ENCODE measurements at regions not wholly inside any gene's neighbourhood (a gene's known extent, or its start where the extent isn't known, plus 50 kb on each side); places are given as distances from the start of the nearest gene placed in this dataset.
"Not testable (repeated sequence)": the region's sequence is repeated elsewhere in the genome, so short reads cannot be mapped to it uniquely, and the experiment has no call there.

DNA sequence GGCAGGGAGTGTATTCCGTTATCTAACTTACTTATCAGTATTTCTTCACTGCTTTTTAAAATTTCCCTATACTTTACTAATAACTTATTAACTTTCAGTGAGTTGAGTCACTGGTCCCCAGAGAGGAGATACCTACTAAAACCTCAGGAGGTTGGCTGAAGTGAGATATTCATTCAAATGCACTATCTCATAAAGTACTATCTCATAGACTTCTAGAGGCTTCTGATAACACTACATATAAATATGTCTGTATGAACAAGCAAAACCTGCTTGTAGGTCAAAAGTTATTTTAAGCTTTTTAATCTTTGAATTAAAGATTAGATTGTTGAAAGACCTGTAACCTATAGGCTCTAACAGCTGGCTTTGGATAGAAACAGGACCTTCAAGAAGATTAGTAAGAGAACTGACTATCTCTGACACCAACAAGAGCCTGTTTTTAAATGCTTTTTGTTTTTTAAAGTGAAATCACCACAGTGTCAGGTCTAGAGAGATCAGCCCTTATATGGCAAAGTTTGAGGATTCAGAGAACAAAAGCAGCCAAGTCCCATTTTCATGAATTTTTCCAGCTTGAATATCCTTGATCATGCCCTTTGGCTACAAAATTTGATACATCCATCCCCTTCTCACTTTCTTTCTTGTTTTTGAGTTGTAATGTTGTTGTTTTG, 242.2 kb downstream of the ARL4A start:
- Mint-ChIP-seq H3K4me3 (no peak overlapping the region), H3K27ac (no peak overlapping the region), H3K36me3 (ENCODE audit: low read depth) (no peaks in the 10 kb centered on the region), H3K27me3 (ENCODE audit: low read depth) (peaks cover 3% of the 10 kb centered on the region), H3K4me1 (ENCODE audit: low read depth) (no peaks in the 10 kb centered on the region), H3K9me3 (no peaks in the 10 kb centered on the region)
- no peak for DNase-seq (ENCODE audit: low spot score)

DNA sequence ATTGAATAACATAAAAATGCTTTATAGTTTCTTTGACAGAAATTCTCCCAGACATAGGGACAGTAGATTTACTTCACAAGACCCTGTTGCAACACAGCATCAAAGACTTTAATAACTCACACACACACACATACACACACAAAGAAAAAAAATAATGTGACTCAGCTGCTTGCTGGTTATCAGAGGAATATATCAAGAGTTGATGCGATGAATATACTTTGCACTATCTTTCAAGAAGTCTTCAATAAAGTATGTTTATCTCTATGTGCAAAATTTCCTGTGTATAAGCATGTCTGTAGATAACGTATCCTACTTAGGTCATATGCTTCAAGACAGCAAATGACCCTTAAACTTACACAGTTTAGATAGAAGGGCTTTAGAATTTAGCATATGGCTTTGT, 243.1 kb downstream of the ARL4A start:
- Mint-ChIP-seq H3K9me3 (no peaks in the 10 kb centered on the region), H3K27ac (no peak overlapping the region), H3K4me3 (no peak overlapping the region), H3K27me3 (ENCODE audit: low read depth) (peaks cover 3% of the 10 kb centered on the region), H3K4me1 (ENCODE audit: low read depth) (no peaks in the 10 kb centered on the region), H3K36me3 (ENCODE audit: low read depth) (no peaks in the 10 kb centered on the region)
- no peak for DNase-seq (ENCODE audit: low spot score)

DNA sequence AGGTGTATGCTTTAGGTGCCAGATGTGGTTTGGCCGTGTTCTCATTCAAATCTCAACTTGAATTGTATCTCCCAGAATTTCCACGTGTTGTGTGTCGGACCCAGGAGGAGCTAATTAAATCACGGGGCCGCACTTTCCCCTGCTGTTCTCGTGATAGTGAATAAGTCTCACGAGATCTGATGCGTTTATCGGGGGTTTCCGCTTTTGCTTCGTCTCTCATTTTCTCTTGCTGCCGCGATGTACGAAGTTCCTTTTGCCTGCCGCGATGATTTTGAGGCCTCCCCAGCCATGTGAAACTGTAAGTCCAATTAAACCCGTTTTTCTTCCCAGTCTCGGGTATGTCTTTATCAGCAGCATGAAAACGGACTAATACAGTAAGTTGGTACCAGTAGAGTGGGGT, 244.0 kb downstream of the ARL4A start:
- not testable (repeated sequence) for H3K27me3 Mint-ChIP-seq (ENCODE audit: low read depth); H3K27ac Mint-ChIP-seq; DNase-seq (ENCODE audit: low spot score); H3K36me3 Mint-ChIP-seq (ENCODE audit: low read depth); H3K4me1 Mint-ChIP-seq (ENCODE audit: low read depth); H3K9me3 Mint-ChIP-seq; H3K4me3 Mint-ChIP-seq

- no peak overlapping the region for H3K27ac Mint-ChIP-seq
- H3K27me3 Mint-ChIP-seq (ENCODE audit: low read depth) = no peaks in the 10 kb centered on the region
- H3K9me3 Mint-ChIP-seq = peaks cover 3% of the 10 kb centered on the region
- no peak for DNase-seq (ENCODE audit: low spot score)
- no peaks in the 10 kb centered on the region for H3K4me1 Mint-ChIP-seq (ENCODE audit: low read depth)
- no peak overlapping the region for H3K4me3 Mint-ChIP-seq
- H3K36me3 Mint-ChIP-seq (ENCODE audit: low read depth) = no peaks in the 10 kb centered on the region
Observed at GRCh38 chr7:12939694-12940093, 252.3 kb downstream of the ARL4A start.

DNA sequence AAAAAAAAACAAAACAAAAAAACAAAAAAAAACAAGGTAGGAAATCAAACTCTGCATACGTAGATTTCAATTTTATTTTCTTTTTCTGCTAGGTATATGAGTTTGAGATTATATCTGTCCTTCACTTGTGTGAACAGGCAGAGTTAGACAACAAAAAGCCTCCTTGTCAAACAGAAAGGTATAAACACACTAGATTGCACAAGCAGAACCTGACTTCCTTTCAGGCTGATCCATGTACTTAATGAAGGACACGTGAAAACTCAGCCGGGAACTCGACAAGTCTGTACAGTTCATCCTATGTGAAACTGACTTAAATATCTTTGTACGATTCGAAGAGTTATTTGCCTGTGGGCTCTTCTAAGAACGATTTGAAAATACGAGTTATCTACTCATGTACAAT, 254.1 kb downstream of the ARL4A start:
- DNase-seq (ENCODE audit: low spot score) = no peak
- Mint-ChIP-seq H3K36me3 (ENCODE audit: low read depth) (no peaks in the 10 kb centered on the region), H3K27ac (no peak overlapping the region), H3K4me1 (ENCODE audit: low read depth) (no peaks in the 10 kb centered on the region), H3K4me3 (no peak overlapping the region), H3K27me3 (ENCODE audit: low read depth) (no peaks in the 10 kb centered on the region), H3K9me3 (peaks cover 3% of the 10 kb centered on the region)

DNA sequence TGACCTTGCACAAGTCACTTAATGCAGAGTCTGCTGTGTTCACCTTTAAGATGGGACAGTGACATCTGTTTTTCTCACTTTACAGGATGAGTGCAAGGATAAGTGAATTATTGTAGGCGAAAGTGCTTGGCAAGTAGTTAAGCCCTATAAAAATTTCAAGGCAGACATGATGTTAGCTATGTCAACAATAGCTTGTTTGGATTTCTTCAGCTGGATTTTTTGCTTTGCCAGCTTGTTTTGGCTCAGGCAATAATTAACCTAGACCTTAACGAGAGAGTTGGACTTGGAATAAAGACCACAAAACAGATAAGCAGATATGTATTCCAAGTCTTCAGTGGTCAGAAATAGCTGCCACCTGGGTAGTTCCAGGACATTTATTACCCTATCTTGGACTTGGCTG, 255.2 kb downstream of the ARL4A start:
- Mint-ChIP-seq H3K27me3 (ENCODE audit: low read depth) (no peaks in the 10 kb centered on the region), H3K36me3 (ENCODE audit: low read depth) (no peaks in the 10 kb centered on the region)

GRCh38 chr7:12943781-12944180, 256.3 kb downstream of the ARL4A start:
- DNase-seq (ENCODE audit: low spot score) = no peak
- Mint-ChIP-seq H3K4me3 (no peak overlapping the region), H3K36me3 (ENCODE audit: low read depth) (no peaks in the 10 kb centered on the region), H3K9me3 (peaks cover under 1% of the 10 kb centered on the region), H3K27me3 (ENCODE audit: low read depth) (no peaks in the 10 kb centered on the region), H3K4me1 (ENCODE audit: low read depth) (no peaks in the 10 kb centered on the region), H3K27ac (no peak overlapping the region)

More for the DNA sequence above, 255.2 kb downstream of the ARL4A start:
- Mint-ChIP-seq H3K4me1 (ENCODE audit: low read depth) (no peaks in the 10 kb centered on the region), H3K9me3 (peaks cover 3% of the 10 kb centered on the region), H3K27ac (no peak overlapping the region), H3K4me3 (no peak overlapping the region)
- no peak for DNase-seq (ENCODE audit: low spot score)

- H3K27me3 Mint-ChIP-seq (ENCODE audit: low read depth) = no peaks in the 10 kb centered on the region
- H3K4me1 Mint-ChIP-seq (ENCODE audit: low read depth) = no peaks in the 10 kb centered on the region
- DNase-seq (ENCODE audit: low spot score) = no peak
- H3K27ac Mint-ChIP-seq = no peak overlapping the region
- H3K4me3 Mint-ChIP-seq = no peak overlapping the region
- H3K36me3 Mint-ChIP-seq (ENCODE audit: low read depth) = no peaks in the 10 kb centered on the region
- no peaks in the 10 kb centered on the region for H3K9me3 Mint-ChIP-seq
Observed at GRCh38 chr7:12945901-12946300, 258.5 kb downstream of the ARL4A start.

- no peaks in the 10 kb centered on the region for H3K27me3 Mint-ChIP-seq (ENCODE audit: low read depth)
- no peak overlapping the region for H3K27ac Mint-ChIP-seq
- no peaks in the 10 kb centered on the region for H3K36me3 Mint-ChIP-seq (ENCODE audit: low read depth)
- H3K4me3 Mint-ChIP-seq = no peak overlapping the region
- H3K9me3 Mint-ChIP-seq = no peaks in the 10 kb centered on the region
- no peak for DNase-seq (ENCODE audit: low spot score)
- no peaks in the 10 kb centered on the region for H3K4me1 Mint-ChIP-seq (ENCODE audit: low read depth)
Observed at GRCh38 chr7:12947465-12947864, 260.0 kb downstream of the ARL4A start.

- Mint-ChIP-seq H3K4me3 (no peak overlapping the region), H3K27me3 (ENCODE audit: low read depth) (no peaks in the 10 kb centered on the region), H3K4me1 (ENCODE audit: low read depth) (no peaks in the 10 kb centered on the region), H3K36me3 (ENCODE audit: low read depth) (no peaks in the 10 kb centered on the region), H3K9me3 (no peaks in the 10 kb centered on the region), H3K27ac (no peak overlapping the region)
- no peak for DNase-seq (ENCODE audit: low spot score)
Observed at GRCh38 chr7:12949060-12949931, 261.9 kb downstream of the ARL4A start.

DNA sequence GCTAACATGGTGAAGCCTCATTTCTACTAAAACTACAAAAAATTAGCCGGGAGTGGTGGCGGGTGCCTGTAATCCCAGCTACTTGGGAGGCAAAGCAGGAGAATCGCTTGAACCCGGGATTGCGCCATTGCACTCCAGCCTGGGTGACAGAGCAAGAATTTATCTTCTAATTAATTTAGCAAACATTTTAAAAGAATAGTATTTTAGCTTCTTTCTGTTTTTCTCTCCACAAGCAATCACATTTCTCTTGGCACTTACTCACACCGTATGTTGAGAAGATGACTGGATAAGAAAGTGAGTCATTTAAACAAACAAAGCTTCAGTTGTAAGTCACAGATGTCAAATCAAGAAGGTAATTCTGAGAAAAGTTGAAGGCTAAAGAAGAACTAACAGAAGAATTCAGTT, 264.0 kb downstream of the ARL4A start:
- Mint-ChIP-seq H3K4me1 (ENCODE audit: low read depth) (no peaks in the 10 kb centered on the region), H3K27ac (no peak overlapping the region), H3K4me3 (no peak overlapping the region), H3K36me3 (ENCODE audit: low read depth) (no peaks in the 10 kb centered on the region), H3K27me3 (ENCODE audit: low read depth) (no peaks in the 10 kb centered on the region), H3K9me3 (no peaks in the 10 kb centered on the region)
- no peak for DNase-seq (ENCODE audit: low spot score)

- Mint-ChIP-seq H3K9me3 (no peaks in the 10 kb centered on the region), H3K27ac (no peak overlapping the region), H3K4me3 (no peak overlapping the region), H3K36me3 (ENCODE audit: low read depth) (no peaks in the 10 kb centered on the region), H3K27me3 (ENCODE audit: low read depth) (peaks cover 2% of the 10 kb centered on the region), H3K4me1 (ENCODE audit: low read depth) (no peaks in the 10 kb centered on the region)
- DNase-seq (ENCODE audit: low spot score) = no peak
Observed at GRCh38 chr7:12954380-12955033, 267.1 kb downstream of the ARL4A start.

- Mint-ChIP-seq H3K27me3 (ENCODE audit: low read depth) (peaks cover 2% of the 10 kb centered on the region), H3K4me3 (no peak overlapping the region), H3K4me1 (ENCODE audit: low read depth) (no peaks in the 10 kb centered on the region), H3K9me3 (no peaks in the 10 kb centered on the region), H3K27ac (no peak overlapping the region), H3K36me3 (ENCODE audit: low read depth) (no peaks in the 10 kb centered on the region)
- DNase-seq (ENCODE audit: low spot score) = no peak
Observed at GRCh38 chr7:12957487-12957886, 270.1 kb downstream of the ARL4A start.

DNA sequence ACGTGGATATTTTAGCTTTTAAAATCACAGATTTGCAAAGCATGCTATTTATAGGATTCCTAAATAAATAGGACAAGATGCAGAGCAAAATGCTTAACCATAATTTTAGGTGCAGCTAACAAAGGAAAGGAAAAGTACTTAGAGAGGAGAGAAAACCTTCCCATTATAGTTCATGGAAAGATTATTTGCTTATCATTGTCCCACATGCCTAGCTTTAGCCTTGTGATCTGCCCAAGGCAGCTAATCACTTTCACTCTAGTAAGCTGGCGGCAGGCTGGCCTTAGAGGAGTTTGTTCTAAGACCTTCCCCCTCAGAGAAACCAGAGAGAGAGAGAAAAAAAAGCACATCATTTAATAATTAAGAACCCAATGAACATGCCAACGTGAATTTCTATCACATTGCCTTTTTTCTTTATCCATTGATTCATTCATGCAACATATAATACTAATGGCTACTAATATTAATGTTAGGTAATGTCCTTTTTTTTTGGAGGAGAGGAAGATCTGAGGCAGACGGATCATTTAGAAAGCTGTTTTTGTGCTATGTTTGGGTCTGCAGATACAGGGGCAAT, 274.6 kb downstream of the ARL4A start:
- Mint-ChIP-seq H3K4me3 (no peak overlapping the region), H3K27me3 (ENCODE audit: low read depth) (peaks cover 3% of the 10 kb centered on the region), H3K27ac (no peak overlapping the region), H3K4me1 (ENCODE audit: low read depth) (no peaks in the 10 kb centered on the region), H3K36me3 (ENCODE audit: low read depth) (no peaks in the 10 kb centered on the region), H3K9me3 (no peaks in the 10 kb centered on the region)
- no peak for DNase-seq (ENCODE audit: low spot score)
